ENCODE measurements at regions not wholly inside any gene's neighbourhood (a gene's known extent, or its start where the extent isn't known, plus 50 kb on each side); places are given as distances from the start of the nearest gene placed in this dataset.

DNA sequence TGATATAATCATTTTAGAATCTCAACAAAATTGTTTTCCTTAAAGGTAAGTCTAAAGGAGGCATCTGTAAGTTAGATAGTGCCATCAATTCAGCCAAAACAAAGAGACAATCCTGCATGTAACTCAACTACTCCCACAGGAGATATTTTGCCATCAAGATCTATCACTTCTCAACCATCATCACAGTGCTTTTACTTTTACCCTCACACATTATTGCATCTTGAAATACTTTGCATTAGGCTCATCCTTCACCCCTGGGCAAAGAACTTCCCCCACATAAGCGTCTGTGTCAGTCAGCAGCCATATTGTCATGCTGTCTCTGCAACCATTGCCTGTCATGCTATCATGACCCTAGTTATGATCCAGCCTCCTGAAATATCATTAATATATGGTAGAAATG, 54.9 kb upstream of the NLGN1 start:
- Mint-ChIP-seq H3K27me3 (ENCODE audit: unreplicated experiment) (no peaks in the 10 kb centered on the region), H3K9me3 (ENCODE audit: unreplicated experiment) (no peaks in the 10 kb centered on the region), H3K4me1 (ENCODE audit: unreplicated experiment) (no peaks in the 10 kb centered on the region), H3K36me3 (ENCODE audit: low read depth, unreplicated experiment) (no peaks in the 10 kb centered on the region), H3K4me3 (ENCODE audit: unreplicated experiment) (no peak overlapping the region), H3K27ac (ENCODE audit: unreplicated experiment) (no peak overlapping the region)
- DNase-seq (ENCODE audit: low spot score): no peak
- no peak for TF ChIP-seq CTCF (IDR thresholded peaks at IDR 0.05; ENCODE audit: unreplicated experiment)

- H3K36me3 Mint-ChIP-seq (ENCODE audit: low read depth, unreplicated experiment): no peaks in the 10 kb centered on the region
These were observed 56.9 kb upstream of the NLGN1 start for GRCh38 chr3:173340626-173341025.

DNA sequence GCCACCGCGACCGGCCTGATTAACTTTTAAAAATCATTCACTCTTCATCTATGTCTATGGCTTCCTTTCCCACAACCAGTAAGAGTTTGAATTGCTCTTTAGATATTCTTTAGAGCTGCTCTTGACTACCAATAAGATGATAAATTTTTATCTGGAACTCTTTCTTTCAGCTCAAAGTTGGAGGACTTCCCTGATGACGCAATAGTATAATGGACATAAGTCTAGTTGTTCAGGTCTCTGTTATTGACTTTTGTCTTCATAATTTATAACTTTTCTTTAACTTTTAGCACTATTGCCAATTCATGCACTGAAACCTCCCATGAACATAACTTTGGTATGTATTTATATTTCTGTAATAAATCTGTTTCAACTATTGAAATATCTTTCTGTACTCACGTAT, 61.3 kb upstream of the NLGN1 start:
- Mint-ChIP-seq H3K9me3 (ENCODE audit: unreplicated experiment) (no peaks in the 10 kb centered on the region), H3K4me3 (ENCODE audit: unreplicated experiment) (no peak overlapping the region), H3K36me3 (ENCODE audit: low read depth, unreplicated experiment) (no peaks in the 10 kb centered on the region), H3K27me3 (ENCODE audit: unreplicated experiment) (no peaks in the 10 kb centered on the region), H3K4me1 (ENCODE audit: unreplicated experiment) (no peaks in the 10 kb centered on the region), H3K27ac (ENCODE audit: unreplicated experiment) (no peak overlapping the region)
- no peak for TF ChIP-seq CTCF (IDR thresholded peaks at IDR 0.05; ENCODE audit: unreplicated experiment)
- no peak for DNase-seq (ENCODE audit: low spot score)

More at GRCh38 chr3:173340626-173341025, 56.9 kb upstream of the NLGN1 start:
- no peak for TF ChIP-seq CTCF (IDR thresholded peaks at IDR 0.05; ENCODE audit: unreplicated experiment)
- Mint-ChIP-seq H3K9me3 (ENCODE audit: unreplicated experiment) (no peaks in the 10 kb centered on the region), H3K4me3 (ENCODE audit: unreplicated experiment) (no peak overlapping the region), H3K4me1 (ENCODE audit: unreplicated experiment) (no peaks in the 10 kb centered on the region), H3K27ac (ENCODE audit: unreplicated experiment) (no peak overlapping the region), H3K27me3 (ENCODE audit: unreplicated experiment) (no peaks in the 10 kb centered on the region)
- DNase-seq (ENCODE audit: low spot score): no peak

DNA sequence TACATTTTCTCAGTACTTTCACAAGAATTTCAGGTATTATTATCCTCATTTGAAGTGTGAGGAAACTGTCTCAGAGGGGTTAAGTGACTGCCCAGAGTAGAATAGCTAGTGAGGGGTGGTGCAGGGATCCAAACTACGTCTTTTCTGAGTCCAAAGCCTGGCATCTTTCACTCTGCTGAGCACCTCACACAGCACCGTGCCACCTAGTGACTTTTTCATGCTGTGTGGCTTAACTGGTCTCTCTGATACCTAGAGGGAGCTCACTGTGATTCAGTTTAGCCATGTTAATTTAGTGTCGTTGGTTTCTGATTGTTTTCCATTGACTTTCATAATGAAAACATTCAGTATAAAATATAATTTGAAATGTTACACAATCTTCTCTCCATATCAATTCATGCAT, 91.4 kb upstream of the NLGN1 start:
- Mint-ChIP-seq H3K27ac (ENCODE audit: unreplicated experiment) (no peak overlapping the region), H3K4me3 (ENCODE audit: unreplicated experiment) (no peak overlapping the region), H3K4me1 (ENCODE audit: unreplicated experiment) (peaks cover 4% of the 10 kb centered on the region), H3K27me3 (ENCODE audit: unreplicated experiment) (peaks cover 2% of the 10 kb centered on the region), H3K36me3 (ENCODE audit: low read depth, unreplicated experiment) (no peaks in the 10 kb centered on the region), H3K9me3 (ENCODE audit: unreplicated experiment) (no peaks in the 10 kb centered on the region)
- DNase-seq (ENCODE audit: low spot score): no peak
- no peak for TF ChIP-seq CTCF (IDR thresholded peaks at IDR 0.05; ENCODE audit: unreplicated experiment)

DNA sequence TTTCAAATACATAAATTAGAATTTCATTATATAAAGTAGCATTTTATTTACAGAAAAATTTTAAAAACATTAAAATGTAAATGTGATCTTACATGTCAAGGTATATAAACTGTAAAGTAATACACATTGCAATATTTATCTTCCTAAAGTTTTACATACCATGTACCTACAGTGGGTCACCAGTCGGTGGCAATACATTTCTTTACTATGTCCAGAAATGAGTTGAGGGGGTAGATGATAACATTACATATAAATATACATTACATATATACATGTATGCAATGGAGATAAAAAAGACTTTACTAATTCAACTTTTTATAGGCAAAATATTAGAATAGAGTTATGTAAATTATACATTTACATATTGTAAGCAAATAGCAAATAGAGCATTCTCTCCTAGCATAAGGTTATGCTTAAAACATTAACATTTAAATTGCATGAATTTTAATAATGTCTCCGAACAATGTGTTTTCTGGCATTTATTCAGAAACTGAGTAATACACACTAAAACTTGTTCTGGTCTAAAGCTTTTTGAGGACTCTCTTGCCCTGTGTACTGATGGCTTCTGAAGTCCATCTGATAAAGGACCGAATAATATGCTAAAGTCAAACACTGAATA, 93.3 kb upstream of the NLGN1 start:
- Mint-ChIP-seq H3K36me3 (ENCODE audit: low read depth, unreplicated experiment) (no peaks in the 10 kb centered on the region), H3K27ac (ENCODE audit: unreplicated experiment) (no peak overlapping the region), H3K4me1 (ENCODE audit: unreplicated experiment) (peaks cover 4% of the 10 kb centered on the region), H3K9me3 (ENCODE audit: unreplicated experiment) (no peaks in the 10 kb centered on the region), H3K27me3 (ENCODE audit: unreplicated experiment) (peaks cover 2% of the 10 kb centered on the region), H3K4me3 (ENCODE audit: unreplicated experiment) (no peak overlapping the region)
- TF ChIP-seq CTCF (IDR thresholded peaks at IDR 0.05; ENCODE audit: unreplicated experiment): no peak
- no peak for DNase-seq (ENCODE audit: low spot score)
